Epithelial cell of esophagus (primary cell): ENCODE measurements at regions not wholly inside any gene's neighbourhood (a gene's known extent, or its start where the extent isn't known, plus 50 kb on each side); places are given as distances from the start of the nearest gene placed in this dataset.

ENCODE experiments used
- DNase-seq: peaks from one replicate; pipeline ENCODE4 v3.0.0; 2010; ENCODE audit warnings: low read depth
- H3K4me3 ChIP-seq: 2 replicates; pipeline ENCODE4 v1.5.1; 2011; ENCODE audit warnings: mild to moderate bottlenecking, low read length, control low read depth
- TF ChIP-seq, protein P1 (sequence below): IDR thresholded peaks from 2 replicates; pipeline ENCODE4 v1.5.1; 2011; ENCODE audit warnings: low read depth, mild to moderate bottlenecking, low read length, control low read depth, inconsistent platforms; ENCODE audit not compliant: insufficient read depth; ENCODE audit errors: missing control alignments

DNA sequence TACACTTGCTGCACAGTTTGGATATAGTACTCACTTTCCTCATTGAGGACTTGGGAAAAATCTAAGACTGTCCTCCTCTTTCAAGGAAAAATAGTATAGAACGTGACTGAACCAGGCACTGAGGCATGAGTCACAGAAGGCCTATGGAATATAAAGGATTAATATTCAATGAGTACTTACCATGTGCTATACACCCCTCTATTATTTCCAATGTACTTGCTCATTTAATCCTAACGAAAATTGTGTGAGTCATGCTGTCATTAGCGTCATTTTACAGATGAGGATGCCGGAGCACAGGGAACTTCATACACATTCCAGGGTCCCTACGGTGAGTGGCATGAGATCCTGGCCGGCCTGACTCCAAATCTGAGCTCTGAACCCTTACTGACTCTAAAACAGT, 2136.2 kb upstream of the TENM3 start:
- TF ChIP-seq, protein P1, sequence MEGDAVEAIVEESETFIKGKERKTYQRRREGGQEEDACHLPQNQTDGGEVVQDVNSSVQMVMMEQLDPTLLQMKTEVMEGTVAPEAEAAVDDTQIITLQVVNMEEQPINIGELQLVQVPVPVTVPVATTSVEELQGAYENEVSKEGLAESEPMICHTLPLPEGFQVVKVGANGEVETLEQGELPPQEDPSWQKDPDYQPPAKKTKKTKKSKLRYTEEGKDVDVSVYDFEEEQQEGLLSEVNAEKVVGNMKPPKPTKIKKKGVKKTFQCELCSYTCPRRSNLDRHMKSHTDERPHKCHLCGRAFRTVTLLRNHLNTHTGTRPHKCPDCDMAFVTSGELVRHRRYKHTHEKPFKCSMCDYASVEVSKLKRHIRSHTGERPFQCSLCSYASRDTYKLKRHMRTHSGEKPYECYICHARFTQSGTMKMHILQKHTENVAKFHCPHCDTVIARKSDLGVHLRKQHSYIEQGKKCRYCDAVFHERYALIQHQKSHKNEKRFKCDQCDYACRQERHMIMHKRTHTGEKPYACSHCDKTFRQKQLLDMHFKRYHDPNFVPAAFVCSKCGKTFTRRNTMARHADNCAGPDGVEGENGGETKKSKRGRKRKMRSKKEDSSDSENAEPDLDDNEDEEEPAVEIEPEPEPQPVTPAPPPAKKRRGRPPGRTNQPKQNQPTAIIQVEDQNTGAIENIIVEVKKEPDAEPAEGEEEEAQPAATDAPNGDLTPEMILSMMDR: no peak
- peak; percentile 53 for DNase-seq
- H3K4me3 ChIP-seq: no peak overlapping the region

DNA sequence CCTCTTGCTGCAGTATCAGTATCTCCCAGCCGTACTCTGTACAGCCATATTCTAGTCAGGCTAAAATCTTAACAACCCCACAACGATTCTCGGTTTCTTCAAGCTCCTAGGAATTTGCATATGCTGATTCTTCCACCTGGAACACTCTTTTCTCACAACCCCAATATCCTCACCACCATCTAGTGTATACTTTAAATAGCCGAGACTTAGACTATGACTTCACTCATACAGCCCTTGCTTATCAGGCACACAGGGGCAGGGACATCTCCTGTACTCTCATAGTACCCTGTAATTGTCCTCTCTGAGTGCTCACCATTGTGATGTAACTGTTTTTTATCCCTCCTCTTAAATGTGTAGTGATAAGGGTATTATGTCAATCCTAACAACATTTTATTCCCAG, 2126.4 kb upstream of the TENM3 start:
- no peak for DNase-seq
- TF ChIP-seq, protein P1: no peak
- H3K4me3 ChIP-seq: no peak overlapping the region

DNA sequence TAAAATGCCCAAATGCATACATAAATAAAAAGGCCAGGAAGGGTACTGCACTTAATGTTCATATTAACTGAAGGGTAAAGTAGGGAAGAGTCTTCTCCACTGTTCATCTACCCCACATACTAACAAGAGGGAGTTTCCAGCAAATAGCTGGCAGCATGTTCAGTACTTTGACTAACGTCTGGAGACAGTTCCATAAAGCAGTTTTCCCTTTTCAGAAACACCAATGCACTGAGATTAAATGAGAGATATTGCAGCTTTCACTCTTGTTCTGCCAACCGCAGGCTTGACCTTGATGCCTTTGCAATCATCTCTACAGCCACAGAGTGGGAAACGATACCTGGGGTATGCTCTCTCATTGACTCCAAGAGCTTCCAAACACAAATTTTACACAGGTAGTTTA, 2123.1 kb upstream of the TENM3 start:
- H3K4me3 ChIP-seq: no peak overlapping the region
- TF ChIP-seq, protein P1: no peak
- DNase-seq: peak; percentile 2

GRCh38 chr4:180134091-180134866, 2108.9 kb upstream of the TENM3 start:
- TF ChIP-seq, protein P1: no peak
- H3K4me3 ChIP-seq: peak overlapping the region; percentile 25
- peak; percentile 83 for DNase-seq

DNA sequence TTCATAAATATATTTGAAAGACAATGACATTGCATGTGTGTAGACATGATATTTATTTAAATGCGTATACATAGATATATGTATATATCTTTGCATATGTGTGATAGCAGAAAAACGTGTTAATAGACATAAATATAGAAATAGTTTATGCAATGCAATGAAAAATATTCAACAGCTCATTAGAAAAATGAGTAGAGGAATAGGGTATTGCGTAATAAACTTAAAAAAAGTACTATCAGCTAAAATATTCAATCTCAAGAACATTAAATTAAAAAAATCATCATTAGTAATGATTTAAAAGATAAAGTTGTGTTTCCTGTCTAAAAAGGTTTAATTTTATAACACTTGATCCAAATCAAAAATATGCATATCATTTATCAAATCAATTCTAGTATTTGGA, 2101.5 kb upstream of the TENM3 start:
- DNase-seq: no peak
- no peak overlapping the region for H3K4me3 ChIP-seq
- TF ChIP-seq, protein P1: no peak

GRCh38 chr4:180148737-180149136, 2094.5 kb upstream of the TENM3 start:
- TF ChIP-seq, protein P1: no peak
- DNase-seq: peak; percentile 8
- no peak overlapping the region for H3K4me3 ChIP-seq

GRCh38 chr4:180150818-180151217, 2092.4 kb upstream of the TENM3 start:
- peak; percentile 24 for DNase-seq
- TF ChIP-seq, protein P1: peak; percentile 33
- no peak overlapping the region for H3K4me3 ChIP-seq
